IMR-90 (cell line): ENCODE measurements at regions not wholly inside any gene's neighbourhood (a gene's known extent, or its start where the extent isn't known, plus 50 kb on each side); places are given as distances from the start of the nearest gene placed in this dataset.

Source experiments
- ATAC-seq: fragments of 200-7000 bp; cut with Tn5 transposase; 2 replicates; pipeline ENCODE4 v1.9.1; 2020; ENCODE audit warnings: low read depth, mild to moderate bottlenecking, moderate library complexity
- BruUV-seq: library from RNA; stranded (reverse); fragments of 400-500 nt; replicated peaks from 2 replicates; lab custom pipeline; 2021; lab: Mats Ljungman, UMichigan
- CTCF ChIA-PET: fragments of 300-600 bp; formaldehyde crosslinking; extraction: SDS; loops from one replicate; lab custom pipeline; 2021; ENCODE audit warnings: antibody characterized with exemption; lab: Yijun Ruan, JAX
- POLR2A ChIA-PET: fragments of 300-600 bp; sonication (Branson Sonifier 250); formaldehyde crosslinking; loops from one replicate; lab custom pipeline; 2022; ENCODE audit warnings: antibody characterized with exemption; ENCODE audit not compliant: unreplicated experiment; lab: Charles Lee
- DNase-seq: peaks from one replicate; pipeline ENCODE4 v3.0.0; 2013
- H2AFZ ChIP-seq: replicated peaks from 2 replicates; pipeline ENCODE3; 2013; ENCODE audit warnings: low read length, mild to moderate bottlenecking; ENCODE audit not compliant: poor library complexity
- H2AK5ac ChIP-seq: 2 replicates; pipeline ENCODE4 v1.6.1; 2013; ENCODE audit warnings: low read depth, low read length, inconsistent platforms
- H2AK9ac ChIP-seq: replicated peaks from 2 replicates; pipeline ENCODE3; 2013; ENCODE audit warnings: mild to moderate bottlenecking, low read depth, low read length, moderate library complexity; ENCODE audit not compliant: poor library complexity
- H2BK120ac ChIP-seq: 2 replicates; pipeline ENCODE4 v1.6.1; 2013; ENCODE audit warnings: low read depth, low read length, inconsistent platforms
- H2BK15ac ChIP-seq: 3 replicates; pipeline ENCODE4 v1.6.1; 2013; ENCODE audit warnings: low read depth, low read length, inconsistent platforms
- H2BK20ac ChIP-seq: 2 replicates; pipeline ENCODE4 v1.6.1; 2013; ENCODE audit warnings: low read depth, mild to moderate bottlenecking, inconsistent platforms, low read length, moderate library complexity
- H2BK5ac ChIP-seq: 2 replicates; pipeline ENCODE4 v1.6.1; 2013; ENCODE audit warnings: mild to moderate bottlenecking, low read depth, low read length, inconsistent platforms; ENCODE audit not compliant: poor library complexity, severe bottlenecking
- H3K14ac ChIP-seq: replicated peaks from 2 replicates; pipeline ENCODE4 v1.6.1; 2013; ENCODE audit warnings: low read depth, low read length, inconsistent platforms
- H3K18ac ChIP-seq: 2 replicates; pipeline ENCODE4 v1.6.1; 2013; ENCODE audit warnings: low read depth, low read length, control low read depth
- H3K23ac ChIP-seq: 2 replicates; pipeline ENCODE4 v1.6.1; 2013; ENCODE audit warnings: low read depth, low read length, inconsistent platforms
- H3K27ac ChIP-seq: 2 replicates; pipeline ENCODE4 v1.5.1; 2013; ENCODE audit warnings: mild to moderate bottlenecking, control low read depth, low read length; ENCODE audit not compliant: insufficient read depth
- H3K27me3 ChIP-seq: 2 replicates; pipeline ENCODE4 v1.6.1; 2013; ENCODE audit warnings: low read length; ENCODE audit not compliant: control insufficient read depth, insufficient read depth
- H3K36me3 ChIP-seq: 2 replicates; pipeline ENCODE4 v1.6.1; 2013; ENCODE audit warnings: low read length, mixed read lengths; ENCODE audit not compliant: control insufficient read depth, insufficient read depth
- H3K4ac ChIP-seq: 2 replicates; pipeline ENCODE4 v1.6.1; 2013; ENCODE audit warnings: low read depth, low read length, inconsistent platforms
- H3K4me1 ChIP-seq: 2 replicates; pipeline ENCODE4 v1.6.1; 2013; ENCODE audit warnings: low read length, mixed read lengths; ENCODE audit not compliant: control insufficient read depth, insufficient read depth
- H3K4me2 ChIP-seq: 2 replicates; pipeline ENCODE4 v1.6.1; 2013; ENCODE audit warnings: low read depth, mild to moderate bottlenecking, control low read depth, low read length, moderate library complexity
- H3K4me3 ChIP-seq: 2 replicates; pipeline ENCODE4 v1.5.1; 2013; ENCODE audit warnings: low read depth, mild to moderate bottlenecking, control low read depth, low read length, moderate library complexity; ENCODE audit not compliant: insufficient read depth
- H3K56ac ChIP-seq: 2 replicates; pipeline ENCODE4 v1.6.1; 2013; ENCODE audit warnings: low read length, inconsistent platforms; ENCODE audit not compliant: insufficient read depth; ENCODE audit errors: extremely low read depth
- H3K79me1 ChIP-seq, 2 experiments: 2 replicates each; pipeline ENCODE4 v1.6.1; 2013; ENCODE audit warnings: low read length in 2 of 2, inconsistent platforms in 1 of 2, low read depth in 1 of 2
- H3K9ac ChIP-seq: 2 replicates; pipeline ENCODE4 v1.6.1; 2013; ENCODE audit warnings: low read depth, low read length, control low read depth
- H3K9me1 ChIP-seq: 2 replicates; pipeline ENCODE4 v1.6.1; 2013; ENCODE audit warnings: low read length, inconsistent platforms; ENCODE audit not compliant: insufficient read depth
- H3K9me3 ChIP-seq: 2 replicates; pipeline ENCODE4 v1.6.1; 2013; ENCODE audit warnings: low read length; ENCODE audit not compliant: control insufficient read depth, insufficient read depth
- H4K20me1 ChIP-seq: 2 replicates; pipeline ENCODE4 v1.6.1; 2013; ENCODE audit warnings: low read length, inconsistent platforms; ENCODE audit not compliant: insufficient read depth
- H4K5ac ChIP-seq: 2 replicates; pipeline ENCODE4 v1.6.1; 2013; ENCODE audit warnings: mild to moderate bottlenecking, low read depth, low read length, control low read depth
- H4K8ac ChIP-seq, 2 experiments: 2 replicates each; pipeline ENCODE4 v1.6.1; 2013; ENCODE audit warnings: low read depth in 2 of 2, low read length in 2 of 2, control low read depth in 1 of 2, inconsistent platforms in 1 of 2
- H4K91ac ChIP-seq: 2 replicates; pipeline ENCODE4 v1.6.1; 2013; ENCODE audit warnings: low read depth, low read length, inconsistent platforms; ENCODE audit not compliant: insufficient read depth
- BHLHE40 ChIP-seq: fragments of 150-350 bp; IDR thresholded peaks from 2 replicates; pipeline ENCODE4 v1.6.1; 2016; ENCODE audit warnings: mild to moderate bottlenecking, low read depth, low read length
- CEBPB ChIP-seq: IDR thresholded peaks from 2 replicates; pipeline ENCODE4 v1.6.1; 2012; ENCODE audit warnings: low read depth, low read length, improper control_type of control experiment
- CHD1 ChIP-seq: IDR thresholded peaks from 2 replicates; pipeline ENCODE4 v1.6.1; 2012; ENCODE audit warnings: low read depth, low read length, improper control_type of control experiment
- ELK1 ChIP-seq: fragments of 150-350 bp; IDR thresholded peaks from 2 replicates; pipeline ENCODE4 v1.6.1; 2016; ENCODE audit warnings: low read depth, mild to moderate bottlenecking, low read length, moderate library complexity, borderline replicate concordance
- FOS ChIP-seq: fragments of 150-350 bp; IDR thresholded peaks from 2 replicates; pipeline ENCODE4 v1.6.1; 2016; ENCODE audit warnings: low read depth, low read length
- MAFK ChIP-seq: IDR thresholded peaks from 2 replicates; pipeline ENCODE4 v1.6.1; 2012; ENCODE audit warnings: low read depth, low read length, improper control_type of control experiment
- MAZ ChIP-seq: IDR thresholded peaks from 2 replicates; pipeline ENCODE4 v1.6.1; 2012; ENCODE audit warnings: low read depth, mild to moderate bottlenecking, low read length, improper control_type of control experiment, moderate library complexity, borderline replicate concordance
- MXI1 ChIP-seq: IDR thresholded peaks from 2 replicates; pipeline ENCODE4 v1.6.1; 2012; ENCODE audit warnings: low read depth, mild to moderate bottlenecking, low read length, moderate library complexity, borderline replicate concordance
- NFE2L2 ChIP-seq: fragments of 150-350 bp; IDR thresholded peaks from 2 replicates; pipeline ENCODE4 v1.6.1; 2016; ENCODE audit warnings: low read depth, mild to moderate bottlenecking, low read length
- POLR2A ChIP-seq: IDR thresholded peaks from 2 replicates; pipeline ENCODE4 v1.6.1; 2012; ENCODE audit warnings: mild to moderate bottlenecking, low read depth, low read length
- RAD21 ChIP-seq: IDR thresholded peaks from 2 replicates; pipeline ENCODE4 v1.6.1; 2012; ENCODE audit warnings: low read length, improper control_type of control experiment
- RCOR1 ChIP-seq: IDR thresholded peaks from 2 replicates; pipeline ENCODE4 v1.6.1; 2012; ENCODE audit warnings: mild to moderate bottlenecking, low read length, improper control_type of control experiment; ENCODE audit not compliant: insufficient replicate concordance
- SMC3 ChIP-seq: fragments of 150-350 bp; IDR thresholded peaks from 2 replicates; pipeline ENCODE4 v1.6.1; 2016; ENCODE audit warnings: low read depth, mild to moderate bottlenecking, antibody characterized with exemption, low read length, moderate library complexity
- WGBS, 2 experiments: methylation state at CpG; one replicate each; pipeline versions ENCODE4 v1.1.5 to v1.1.7; 2013; ENCODE audit warnings: missing lambda C conversion rate in 2 of 2; ENCODE audit not compliant: insufficient read length in 1 of 2; ENCODE audit errors: extremely low coverage in 2 of 2; 5-methylcytosine and 5-hydroxymethylcytosine counted together
- dilution Hi-C: fragments of 300-500 bp; cut with HindIII; formaldehyde crosslinking; loops from one replicate; pipeline ENCODE4 v1.14.3; 2018; ENCODE audit warnings: low sequenced_read_pairs; ENCODE audit not compliant: unreplicated experiment
- in situ Hi-C: fragments of 300-500 bp; cut with MboI; formaldehyde crosslinking; loops from 3 replicates; pipeline ENCODE4 v1.14.3; 2019; ENCODE audit warnings: low sequenced_read_pairs, inconsistent platforms, mixed read lengths
- intact Hi-C: fragments of 100-400 bp; cut with micrococcal nuclease; formaldehyde crosslinking; loops from 2 replicates; pipeline ENCODE4 v1.10.0; 2022
- TF ChIP-seq, protein P1 (sequence below): fragments of 150-350 bp; IDR thresholded peaks from 2 replicates; pipeline ENCODE4 v1.6.1; 2017; ENCODE audit warnings: mild to moderate bottlenecking, antibody characterized with exemption, low read length, low read depth
- TF ChIP-seq, protein P2 (sequence below): conservative IDR thresholded peaks from 2 replicates; pipeline ENCODE4 v1.5.1; 2012; ENCODE audit warnings: mild to moderate bottlenecking, low read depth, low read length, improper control_type of control experiment

DNA sequence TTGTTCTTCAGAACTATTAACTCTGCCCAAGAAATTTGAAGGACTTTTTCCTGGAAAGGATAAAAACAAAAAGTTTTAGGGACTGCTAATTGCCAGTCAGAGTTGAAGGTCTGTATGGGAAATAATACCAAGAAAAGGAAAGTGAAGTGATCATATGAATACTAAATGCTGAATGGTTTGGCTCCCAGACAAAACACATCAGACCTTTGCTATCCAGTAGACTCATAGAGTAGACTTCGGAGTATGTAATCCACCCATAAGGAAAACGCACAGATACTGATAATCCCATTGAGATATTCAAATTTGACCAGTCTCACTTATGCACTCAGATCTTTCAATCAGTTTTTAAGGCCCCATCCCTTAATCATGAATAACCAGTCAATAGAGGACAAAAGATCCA is 319.0 kb upstream of the PTGER4 start:
- POLR2A ChIA-PET = no interaction called here
- Histone ChIP-seq H2BK120ac (no peak overlapping the region), H3K18ac (no peak overlapping the region), H4K5ac (no peak overlapping the region), H3K4me1 (no peaks in the 10 kb centered on the region), H4K91ac (no peak overlapping the region), H4K20me1 (no peaks in the 10 kb centered on the region), H3K79me1 (no peaks in the 10 kb centered on the region), H3K27ac (no peak overlapping the region), H2AK5ac (no peak overlapping the region), H3K9ac (no peak overlapping the region), H3K56ac (no peak overlapping the region), H3K9me3 (no peaks in the 10 kb centered on the region), H2BK15ac (no peak overlapping the region), H4K8ac (no peak overlapping the region), H2AFZ (no peak overlapping the region), H3K36me3 (no peaks in the 10 kb centered on the region), H2BK5ac (no peak overlapping the region), H2AK9ac (no peak overlapping the region), H3K4me2 (no peak overlapping the region), H3K27me3 (no peaks in the 10 kb centered on the region), H2BK20ac (no peak overlapping the region), H3K9me1 (no peaks in the 10 kb centered on the region), H3K14ac (no peak overlapping the region), H3K4ac (no peak overlapping the region), H3K4me3 (no peak overlapping the region), H3K23ac (no peak overlapping the region)
- dilution Hi-C loops (no loop called here), in situ Hi-C loops (no loop called here), intact Hi-C loops (no loop called here)
- TF ChIP-seq SMC3 = no peak
- TF ChIP-seq, protein P1, sequence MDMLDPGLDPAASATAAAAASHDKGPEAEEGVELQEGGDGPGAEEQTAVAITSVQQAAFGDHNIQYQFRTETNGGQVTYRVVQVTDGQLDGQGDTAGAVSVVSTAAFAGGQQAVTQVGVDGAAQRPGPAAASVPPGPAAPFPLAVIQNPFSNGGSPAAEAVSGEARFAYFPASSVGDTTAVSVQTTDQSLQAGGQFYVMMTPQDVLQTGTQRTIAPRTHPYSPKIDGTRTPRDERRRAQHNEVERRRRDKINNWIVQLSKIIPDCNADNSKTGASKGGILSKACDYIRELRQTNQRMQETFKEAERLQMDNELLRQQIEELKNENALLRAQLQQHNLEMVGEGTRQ = no peak
- no peak for TF ChIP-seq FOS
- TF ChIP-seq CHD1 = no peak
- TF ChIP-seq NFE2L2 = no peak
- TF ChIP-seq, protein P2, sequence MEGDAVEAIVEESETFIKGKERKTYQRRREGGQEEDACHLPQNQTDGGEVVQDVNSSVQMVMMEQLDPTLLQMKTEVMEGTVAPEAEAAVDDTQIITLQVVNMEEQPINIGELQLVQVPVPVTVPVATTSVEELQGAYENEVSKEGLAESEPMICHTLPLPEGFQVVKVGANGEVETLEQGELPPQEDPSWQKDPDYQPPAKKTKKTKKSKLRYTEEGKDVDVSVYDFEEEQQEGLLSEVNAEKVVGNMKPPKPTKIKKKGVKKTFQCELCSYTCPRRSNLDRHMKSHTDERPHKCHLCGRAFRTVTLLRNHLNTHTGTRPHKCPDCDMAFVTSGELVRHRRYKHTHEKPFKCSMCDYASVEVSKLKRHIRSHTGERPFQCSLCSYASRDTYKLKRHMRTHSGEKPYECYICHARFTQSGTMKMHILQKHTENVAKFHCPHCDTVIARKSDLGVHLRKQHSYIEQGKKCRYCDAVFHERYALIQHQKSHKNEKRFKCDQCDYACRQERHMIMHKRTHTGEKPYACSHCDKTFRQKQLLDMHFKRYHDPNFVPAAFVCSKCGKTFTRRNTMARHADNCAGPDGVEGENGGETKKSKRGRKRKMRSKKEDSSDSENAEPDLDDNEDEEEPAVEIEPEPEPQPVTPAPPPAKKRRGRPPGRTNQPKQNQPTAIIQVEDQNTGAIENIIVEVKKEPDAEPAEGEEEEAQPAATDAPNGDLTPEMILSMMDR = no peak
- TF ChIP-seq MAFK = no peak
- TF ChIP-seq RCOR1 = no peak
- TF ChIP-seq BHLHE40 = no peak
- no peak for TF ChIP-seq ELK1
- TF ChIP-seq MXI1 = no peak
- TF ChIP-seq POLR2A = no peak
- TF ChIP-seq CEBPB = no peak
- no peak for TF ChIP-seq RAD21
- no peak for TF ChIP-seq MAZ
- no peak for ATAC-seq
- CTCF ChIA-PET = no interaction called here
- no TSS peak for BruUV-seq
- WGBS, 2 experiments = no CpG with 5 or more reads among the region's 2 CpGs
- DNase-seq = peak; percentile 15
